GM21529 (cell line): ENCODE measurements at regions not wholly inside any gene's neighbourhood (a gene's known extent, or its start where the extent isn't known, plus 50 kb on each side); places are given as distances from the start of the nearest gene placed in this dataset.

Experiments used
- ATAC-seq: cut with Tn5 transposase; IDR thresholded peaks from one replicate; pipeline ENCODE4 v1.9.1; 2021; ENCODE audit not compliant: unreplicated experiment

DNA sequence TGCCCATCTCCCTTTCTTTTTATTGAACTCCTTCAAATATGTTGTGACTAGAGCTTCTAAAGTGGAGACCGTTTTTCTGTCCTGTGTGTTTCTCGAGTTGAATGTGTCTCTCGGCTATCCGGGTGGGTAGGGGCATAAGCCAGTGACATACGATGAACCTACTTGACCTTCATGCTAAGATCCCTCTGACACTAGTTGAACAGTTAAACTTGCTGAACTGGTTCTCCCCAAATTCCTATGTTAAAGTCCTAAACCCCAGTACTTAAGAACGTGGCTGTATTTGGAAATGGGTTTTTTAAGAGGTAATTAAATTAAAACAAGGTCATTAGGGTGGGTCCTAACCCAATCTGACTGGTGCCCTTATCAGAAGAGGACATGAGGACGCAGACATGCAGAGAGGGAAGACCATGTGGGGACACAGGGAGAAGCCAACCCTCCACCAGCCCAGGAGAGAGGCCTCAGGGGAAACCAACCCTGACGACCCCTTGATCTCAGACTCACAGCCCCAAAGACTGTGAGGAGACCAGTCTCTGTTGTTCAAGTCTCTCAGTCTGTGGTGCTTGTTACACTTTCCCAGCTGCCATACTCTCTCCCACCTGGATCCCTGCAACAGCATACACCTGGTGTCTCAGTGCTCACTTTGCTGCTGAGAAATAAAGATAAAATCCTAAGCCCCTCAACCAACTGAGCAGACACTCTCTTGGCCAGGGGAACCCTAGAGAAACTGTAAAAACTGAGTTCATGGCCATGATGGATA is 208.4 kb downstream of the MYLK4 start:
- no peak for ATAC-seq

DNA sequence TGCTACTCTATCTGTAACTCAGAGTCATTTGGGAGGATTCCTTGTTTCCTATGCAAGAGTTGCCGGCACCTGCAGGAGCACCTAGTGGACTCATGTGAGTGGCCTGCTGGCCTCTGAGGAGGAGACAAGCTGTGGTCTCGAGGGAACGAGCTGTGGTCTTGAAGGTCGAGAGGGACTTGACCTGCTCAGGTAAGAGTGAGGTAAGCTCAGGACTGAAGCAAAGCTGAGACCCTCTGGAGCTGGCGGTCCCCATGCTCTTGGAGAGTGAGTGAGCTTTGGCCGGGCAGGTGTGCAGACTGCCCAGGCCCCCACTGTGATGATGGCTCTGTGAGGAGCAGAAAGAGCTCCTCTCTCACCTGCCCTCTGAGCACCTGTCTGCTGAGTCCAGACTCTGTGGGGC is 214.3 kb downstream of the MYLK4 start:
- ATAC-seq = no peak

DNA sequence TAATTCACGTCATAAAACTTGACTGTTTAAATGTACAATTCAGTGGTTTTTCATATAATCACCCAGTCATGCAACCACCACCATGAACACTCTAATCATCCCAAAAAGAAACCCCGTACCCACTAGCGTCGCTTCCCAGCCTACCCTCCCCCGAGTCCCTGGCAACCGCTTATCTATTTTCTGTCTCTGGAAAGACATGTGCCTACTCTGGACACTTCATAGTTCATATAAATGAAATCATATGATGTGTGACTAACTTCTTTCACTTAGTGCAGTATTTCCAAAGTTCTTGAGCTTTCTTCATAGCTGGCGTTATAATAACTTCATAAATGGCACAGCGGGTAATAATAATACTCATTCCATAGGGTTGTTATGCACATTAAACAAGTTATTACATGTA is 215.2 kb downstream of the MYLK4 start:
- ATAC-seq = no peak

DNA sequence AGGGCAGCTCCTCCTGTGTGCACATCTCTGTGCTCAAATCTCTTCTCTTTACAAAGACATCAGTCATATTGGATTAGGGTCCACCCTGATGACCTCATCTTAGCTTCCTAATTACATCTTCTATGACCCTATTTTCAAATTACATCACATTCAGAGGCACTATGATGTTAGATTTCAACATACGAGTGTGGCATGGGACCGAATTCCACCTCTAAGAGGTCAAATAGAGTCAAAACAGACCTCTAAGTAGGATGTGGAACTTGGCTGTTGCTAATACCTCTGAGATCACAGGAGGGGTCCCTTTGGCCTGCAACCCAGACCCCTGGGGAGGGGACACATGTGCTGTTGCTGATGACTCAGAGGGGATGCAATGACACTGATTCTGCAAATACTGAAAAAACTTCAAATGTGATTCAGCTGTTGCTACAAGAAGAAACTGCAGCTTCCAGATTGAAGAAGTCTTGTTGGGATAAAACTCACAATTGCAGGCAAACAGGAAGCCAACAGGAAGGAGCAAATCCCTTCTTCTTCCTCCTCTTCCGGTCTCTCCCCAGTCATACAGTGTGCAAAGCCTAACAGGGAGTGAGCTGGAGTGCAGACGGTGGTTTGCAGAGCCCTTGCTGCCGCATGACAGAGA is 216.2 kb downstream of the MYLK4 start:
- no peak for ATAC-seq

DNA sequence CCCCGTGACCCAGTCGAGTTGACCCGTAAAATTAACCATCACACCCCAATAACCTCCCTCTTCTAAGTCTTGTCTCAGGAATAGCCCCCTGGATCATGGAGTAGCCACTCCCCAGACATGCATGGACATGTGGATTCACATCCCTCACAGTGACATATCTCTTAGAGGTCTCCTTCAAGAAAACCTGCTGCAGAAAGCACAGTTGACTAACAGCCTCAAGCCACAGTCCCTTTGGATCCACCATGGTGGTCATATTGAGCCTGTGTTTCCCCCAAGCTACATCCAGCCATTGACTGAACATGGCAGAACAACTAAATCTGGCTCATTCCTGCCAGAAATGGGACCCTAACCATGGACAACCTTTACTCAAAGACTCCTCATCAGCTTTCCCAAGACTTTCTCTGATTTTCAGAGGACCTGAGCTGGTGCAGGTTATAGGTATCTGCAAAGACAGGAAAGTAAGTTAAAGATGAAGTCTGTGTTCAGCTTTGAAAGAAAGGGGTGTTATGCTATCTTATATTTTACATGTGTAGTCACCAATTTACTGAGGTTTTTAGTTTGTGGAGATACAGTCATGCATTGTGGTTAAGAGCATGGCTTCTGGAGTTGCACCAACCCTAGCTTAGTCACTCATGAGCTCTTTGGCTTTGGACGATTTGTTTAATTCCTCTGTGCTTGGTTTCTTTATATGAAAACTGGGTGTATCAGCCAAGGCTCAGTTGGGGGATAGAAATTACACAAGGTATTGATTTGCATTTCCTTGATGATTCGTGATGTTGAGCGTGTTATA is 219.1 kb downstream of the MYLK4 start:
- ATAC-seq = no peak

DNA sequence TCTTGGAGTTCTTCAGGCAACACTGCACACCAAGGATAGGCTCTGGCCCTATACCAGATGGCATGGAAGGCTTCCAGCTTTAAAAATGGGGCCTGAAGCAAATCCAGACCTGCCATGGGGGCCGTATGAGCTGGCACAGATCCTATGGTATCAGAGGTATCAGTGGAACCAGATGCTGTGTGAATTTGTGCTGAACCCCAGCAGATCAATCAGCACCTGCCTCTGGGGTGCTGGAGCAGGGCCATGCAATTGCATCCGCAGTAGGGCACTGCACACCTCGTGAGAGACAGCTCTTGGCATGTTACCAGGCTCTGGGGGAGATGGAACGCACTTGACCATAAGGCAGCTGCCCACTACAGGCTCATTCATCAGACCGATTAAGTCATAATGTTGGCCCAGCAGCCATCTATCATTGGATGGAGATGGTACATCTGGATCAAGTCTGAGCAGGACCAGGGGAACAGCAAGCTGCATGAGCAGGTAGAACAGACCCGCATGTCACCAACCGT is 221.5 kb downstream of the MYLK4 start:
- no peak for ATAC-seq

DNA sequence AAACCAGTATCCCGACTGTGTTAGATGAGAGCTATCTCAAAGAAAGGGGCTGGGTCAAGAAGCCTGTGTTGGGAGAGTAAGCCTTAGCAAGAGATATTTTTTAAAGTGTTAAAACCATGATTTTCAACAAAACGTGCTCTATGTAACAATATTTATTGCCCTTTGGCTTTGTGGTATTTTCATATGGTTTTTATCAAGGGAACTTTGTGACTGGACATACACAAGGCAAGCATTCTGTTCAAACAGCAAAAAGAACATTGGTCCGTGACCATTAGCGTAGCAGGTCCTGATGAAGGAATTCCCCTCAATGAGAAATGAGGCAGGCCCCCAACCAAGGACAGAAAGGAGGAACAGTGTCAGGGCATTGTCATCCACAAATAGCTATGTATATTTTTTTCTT is 222.6 kb downstream of the MYLK4 start:
- no peak for ATAC-seq

DNA sequence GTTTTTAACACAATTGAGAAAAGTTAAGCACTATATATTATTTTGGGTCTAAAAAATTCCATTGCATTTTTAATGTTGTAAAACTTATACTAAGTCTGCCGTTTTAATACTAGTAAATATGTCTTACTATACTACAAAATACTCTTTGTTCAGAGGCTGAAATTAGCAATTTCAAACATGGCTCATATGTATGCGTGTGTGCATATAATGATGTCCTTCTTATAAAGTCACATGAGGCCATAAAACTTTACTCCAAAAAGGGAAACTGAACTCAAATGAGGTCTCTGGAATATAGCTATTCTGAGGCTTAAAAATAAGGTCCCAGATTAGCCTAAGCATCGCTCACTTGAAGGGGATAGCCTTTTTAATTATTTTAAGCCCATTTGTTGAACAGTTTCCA is 224.0 kb downstream of the MYLK4 start:
- no peak for ATAC-seq

DNA sequence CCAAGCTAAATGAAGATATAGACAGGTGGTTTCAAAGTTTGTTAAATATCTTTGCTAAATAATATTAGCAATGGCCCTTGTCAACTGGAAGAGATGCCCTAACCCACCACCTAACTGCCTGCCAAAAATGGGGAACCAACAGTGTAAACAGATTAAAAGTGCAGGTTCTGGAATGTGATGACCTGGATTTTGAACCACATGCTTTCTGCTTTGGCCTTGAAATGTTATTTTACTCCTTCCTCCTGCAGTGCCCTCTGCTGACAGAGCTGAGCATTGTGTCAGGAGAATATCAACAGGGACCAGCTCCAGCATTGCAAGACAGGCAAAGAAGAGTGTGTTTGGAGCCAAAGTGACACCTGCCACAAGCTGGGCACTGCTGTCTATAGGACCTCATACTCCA is 226.6 kb downstream of the MYLK4 start:
- no peak for ATAC-seq

DNA sequence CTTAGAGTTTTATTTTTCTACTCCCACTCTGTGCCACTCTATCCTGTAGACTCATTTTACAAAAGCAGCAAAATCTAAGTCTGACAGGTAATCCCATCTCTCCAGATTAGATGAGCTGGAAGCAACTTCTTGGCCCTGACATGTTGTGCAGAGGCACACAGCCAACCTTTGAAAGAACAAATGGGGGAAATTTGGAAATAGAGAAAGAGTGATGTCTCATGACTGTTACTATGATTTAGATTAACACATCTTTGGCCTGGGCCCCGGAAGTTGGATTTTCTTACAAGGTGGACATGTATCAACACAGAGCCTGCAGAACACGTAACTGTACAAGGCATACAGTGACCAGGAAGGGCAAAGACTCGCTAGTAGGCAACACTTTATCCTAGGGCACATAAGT is 227.7 kb downstream of the MYLK4 start:
- ATAC-seq = no peak

DNA sequence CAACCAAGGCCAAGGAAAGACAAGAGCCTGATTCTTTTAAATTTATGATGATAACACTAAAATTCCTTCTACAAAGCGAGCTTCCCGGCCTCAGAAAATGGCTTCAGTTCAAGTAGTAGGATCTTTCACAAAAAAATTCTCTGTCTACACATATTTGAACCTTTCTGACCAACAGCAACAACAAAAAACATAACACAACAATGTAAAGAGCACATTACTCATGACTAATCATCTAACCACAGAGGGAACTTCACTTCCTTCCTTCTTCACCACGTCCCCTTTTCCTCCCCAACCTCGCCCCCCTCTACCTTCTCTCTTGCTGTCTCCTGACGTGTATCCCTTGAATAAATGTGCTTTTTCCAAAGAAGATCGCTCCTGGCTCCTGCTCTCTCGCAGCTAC is 228.2 kb downstream of the MYLK4 start:
- ATAC-seq = no peak

DNA sequence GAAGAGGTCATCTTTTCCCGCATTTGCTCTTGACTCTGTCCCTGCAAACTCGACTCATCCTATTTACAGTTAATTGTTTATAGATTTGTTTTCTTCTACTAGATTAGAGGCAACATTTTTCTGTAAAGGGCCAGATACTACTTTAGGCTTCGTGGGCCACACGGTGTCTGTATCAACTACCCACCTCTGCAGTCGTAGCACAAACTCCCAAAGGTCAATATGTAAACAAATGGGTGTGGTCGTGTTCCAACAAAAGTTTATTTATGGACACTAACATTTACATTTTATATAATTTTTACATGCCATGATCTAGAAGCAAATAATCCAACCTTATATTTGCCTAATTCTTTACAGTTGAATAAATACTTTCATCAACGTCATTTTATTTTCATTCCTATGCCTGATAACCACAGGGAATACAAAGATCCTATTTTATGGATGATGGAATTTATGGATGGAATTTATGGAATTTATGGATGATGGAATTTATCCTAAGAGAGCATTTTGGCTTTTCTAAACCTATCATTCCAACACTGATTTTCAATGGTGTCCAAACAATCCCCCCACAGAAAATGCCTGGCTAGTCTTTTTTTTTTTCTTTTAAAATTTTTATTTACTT is 232.8 kb downstream of the MYLK4 start:
- ATAC-seq = no peak

DNA sequence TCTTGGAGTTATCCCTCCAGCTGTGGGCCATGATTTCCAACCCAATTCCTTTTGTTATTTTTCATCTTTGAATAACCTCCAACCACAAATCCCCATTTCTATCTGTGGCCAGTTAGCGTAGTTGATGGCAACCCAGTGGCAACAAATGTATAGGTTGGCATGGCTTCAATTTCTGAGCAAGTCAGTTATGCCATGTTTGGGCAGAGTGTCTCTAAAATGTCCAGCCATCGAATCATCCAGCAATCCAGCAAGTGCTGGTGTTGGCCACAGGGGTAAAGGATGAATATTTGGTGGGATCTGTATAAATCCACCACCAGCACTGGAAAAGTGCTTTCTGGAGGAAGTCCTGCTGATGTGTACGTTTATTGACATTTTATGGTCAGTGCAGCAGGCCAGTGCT is 233.3 kb downstream of the MYLK4 start:
- no peak for ATAC-seq

DNA sequence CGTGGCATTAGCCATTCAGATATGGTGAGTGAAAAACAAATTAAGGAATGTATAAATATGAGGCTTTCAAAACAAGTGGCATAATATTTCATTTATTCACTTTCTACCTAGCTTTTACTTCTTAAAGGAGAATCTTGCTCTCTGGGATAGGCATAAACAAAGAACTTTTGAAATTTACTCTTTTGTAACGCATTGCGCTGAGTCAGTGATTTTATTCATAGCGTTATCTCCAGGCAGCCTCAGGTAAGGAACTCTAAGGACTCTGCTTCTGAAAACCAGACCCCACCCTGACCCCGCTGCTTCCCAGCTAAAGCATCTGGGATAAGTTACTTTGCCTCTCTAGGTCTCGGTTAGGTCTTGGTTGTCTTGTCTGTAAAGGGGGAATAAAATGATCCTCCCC is 234.7 kb downstream of the MYLK4 start:
- no peak for ATAC-seq

DNA sequence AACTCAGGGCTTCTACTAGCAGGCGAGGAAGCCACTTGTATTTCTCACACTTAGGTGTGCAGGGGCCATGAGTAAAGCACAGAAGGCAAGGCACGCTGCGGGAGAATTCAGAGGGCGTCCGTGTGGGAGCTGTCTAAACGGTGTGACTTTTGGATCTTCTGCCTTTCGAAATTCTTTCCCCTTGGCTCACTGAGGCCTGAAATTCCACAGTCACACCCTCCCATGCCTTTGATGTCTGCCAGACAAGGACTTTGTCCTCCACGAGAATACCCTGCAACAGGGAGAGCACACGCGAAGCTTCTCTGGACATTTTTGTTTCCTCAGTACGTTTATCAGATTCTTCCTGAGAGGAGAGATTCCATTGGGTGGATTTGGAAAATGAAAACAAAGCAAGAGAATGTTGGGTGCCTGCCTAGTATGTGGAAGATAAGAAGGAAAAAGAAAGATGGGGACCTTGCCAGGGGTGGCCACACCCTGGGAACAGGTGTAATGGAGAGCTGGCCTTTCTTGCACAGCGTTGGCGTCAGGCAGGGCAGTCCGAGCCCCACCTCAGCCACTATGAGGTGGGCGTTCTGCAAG is 235.7 kb downstream of the MYLK4 start:
- ATAC-seq = no peak

DNA sequence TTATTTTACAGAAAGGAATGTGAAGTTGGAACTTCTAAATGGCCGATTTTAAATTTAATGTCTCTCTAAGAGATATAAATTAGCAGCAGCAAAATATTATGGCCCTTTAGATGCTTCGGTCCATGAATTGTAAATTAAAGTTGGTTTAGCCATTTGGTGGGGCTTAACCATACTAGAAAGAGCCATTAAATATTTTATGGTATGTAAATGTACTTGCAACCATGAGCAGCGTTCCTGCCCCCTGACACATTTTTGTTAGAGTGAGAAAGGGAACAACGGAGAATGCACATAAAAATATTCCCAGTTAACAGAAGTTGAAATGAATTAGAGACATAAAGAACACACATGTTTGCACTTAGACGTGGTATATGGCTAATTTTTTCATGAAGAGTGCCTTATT is 237.9 kb downstream of the MYLK4 start:
- no peak for ATAC-seq

DNA sequence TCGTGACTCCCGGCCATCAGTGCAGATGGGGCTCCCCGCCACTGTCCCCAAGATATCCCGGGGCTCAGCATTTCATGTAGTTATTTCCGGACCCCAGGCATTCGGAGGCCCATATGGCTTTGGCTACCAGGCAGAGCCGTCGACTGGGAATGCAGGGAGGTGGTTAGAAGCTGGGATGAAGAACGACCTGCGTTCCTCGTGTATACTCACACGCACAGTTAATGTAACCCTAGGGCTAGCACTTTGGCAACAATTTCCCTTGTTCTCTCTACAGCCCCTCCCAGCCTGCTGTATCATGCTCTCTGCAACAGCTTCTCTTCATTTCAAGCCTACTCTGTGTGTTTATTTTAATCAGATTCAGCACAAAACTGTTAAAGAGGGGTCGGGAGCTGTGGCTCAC is 240.4 kb downstream of the MYLK4 start:
- ATAC-seq = no peak

DNA sequence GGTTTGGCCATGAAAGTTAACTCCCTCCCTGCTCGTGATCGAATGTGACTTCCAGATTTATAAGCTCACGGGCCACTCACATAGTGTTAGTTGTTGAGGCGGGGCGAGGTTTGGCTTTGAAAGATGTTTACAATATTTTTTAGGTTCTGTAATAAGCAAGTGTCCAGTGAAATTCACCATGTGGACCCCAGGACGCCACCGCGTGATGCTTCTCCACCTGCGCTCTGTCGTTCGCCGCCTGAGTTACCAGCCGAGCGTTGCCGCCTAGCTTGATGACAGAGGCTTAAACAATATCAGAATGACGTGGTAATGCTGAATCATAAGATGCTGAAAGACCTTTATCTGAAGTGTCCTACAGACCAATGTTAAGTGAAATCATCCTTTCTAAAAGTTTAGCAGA is 241.0 kb downstream of the MYLK4 start:
- ATAC-seq = no peak

DNA sequence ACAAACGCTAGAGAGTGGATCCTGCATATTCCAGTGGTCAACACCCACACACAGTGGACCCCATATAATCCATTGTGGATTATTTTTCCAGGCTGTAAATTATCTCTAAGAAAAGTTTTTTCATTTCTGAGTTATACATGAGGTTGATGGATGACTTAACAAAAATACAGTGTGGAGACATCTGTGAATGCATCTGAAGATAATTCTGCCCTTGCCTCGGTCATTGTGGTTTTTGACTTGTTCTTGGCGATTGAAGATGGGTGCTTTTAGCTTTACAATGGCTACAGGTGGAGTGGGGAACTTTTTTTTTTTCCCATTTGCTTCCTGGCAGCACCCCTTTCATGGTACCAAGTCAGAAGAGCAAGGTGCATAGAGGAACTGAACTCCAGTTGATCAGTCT is 242.7 kb downstream of the MYLK4 start:
- ATAC-seq = no peak

DNA sequence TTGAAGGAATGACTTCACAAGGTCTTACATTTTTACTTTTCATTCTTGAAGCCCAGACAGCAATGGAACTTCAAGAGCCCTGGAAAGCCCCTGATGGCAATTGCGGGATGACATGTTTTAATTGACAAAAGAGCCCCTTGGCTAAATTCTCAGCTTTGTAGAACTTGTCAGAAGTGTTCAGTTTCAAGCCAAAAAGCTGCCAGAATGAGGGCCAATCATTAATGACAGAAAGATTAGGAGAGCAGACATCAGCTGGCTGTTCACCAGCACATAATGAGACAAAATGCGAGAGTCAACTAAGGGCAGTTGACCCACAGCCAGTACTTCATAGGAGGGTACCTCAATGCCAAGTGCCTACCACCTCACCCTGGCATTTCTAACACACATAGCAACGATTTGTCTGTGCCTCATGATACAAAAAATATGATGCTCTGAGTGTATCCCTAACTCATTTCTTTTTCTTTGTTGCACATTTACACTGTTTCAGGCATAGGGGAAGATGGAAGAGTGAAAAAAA is 243.1 kb downstream of the MYLK4 start:
- ATAC-seq = no peak

DNA sequence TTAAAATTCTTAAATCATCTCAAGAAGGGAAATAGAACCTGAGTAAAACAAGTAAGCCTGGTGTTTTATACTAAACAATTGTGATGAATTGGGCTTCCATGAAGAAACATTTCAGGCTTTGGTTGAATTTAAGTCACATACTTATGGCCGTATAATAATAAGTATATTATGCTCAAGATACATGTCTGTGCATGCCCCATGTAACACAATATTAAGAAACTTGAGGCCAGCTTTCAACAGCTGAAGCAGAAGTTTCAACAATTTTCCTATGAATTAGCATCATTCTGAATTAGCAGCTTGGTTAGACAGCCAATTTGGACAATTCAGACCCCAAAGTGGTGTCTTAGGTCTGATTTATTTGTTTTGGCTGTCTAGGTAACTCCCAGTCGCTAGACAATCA is 243.7 kb downstream of the MYLK4 start:
- ATAC-seq = no peak
